CD8-positive, alpha-beta memory T cell (primary cell): ENCODE measurements at regions not wholly inside any gene's neighbourhood (a gene's known extent, or its start where the extent isn't known, plus 50 kb on each side); places are given as distances from the start of the nearest gene placed in this dataset.
A peak's percentile ranks its signal among the peaks of the same experiment; 100 is the strongest.
"Not testable (repeated sequence)": the region's sequence is repeated elsewhere in the genome, so short reads cannot be mapped to it uniquely, and the experiment has no call there.

Experiments
- CTCF ChIA-PET: fragments of 350-600 bp; sonication (Branson Sonifier 250); formaldehyde crosslinking; loops from one replicate; lab custom pipeline; 2021; ENCODE audit warnings: antibody characterized with exemption; lab: Charles Lee
- POLR2A ChIA-PET: fragments of 350-600 bp; sonication (Branson Sonifier 250); formaldehyde crosslinking; loops from one replicate; lab custom pipeline; 2021; ENCODE audit warnings: antibody characterized with exemption; lab: Charles Lee
- DNase-seq, 5 donors: peaks; one replicate each; pipeline versions ENCODE4 v3.0.0 to v3.0.0-alpha.2; 2020 to 2022; ENCODE audit warnings: mixed read lengths in 1 of 5
- H3K27ac ChIP-seq: one replicate; pipeline ENCODE4 v1.7.0; 2013; ENCODE audit warnings: low read depth, mild to moderate bottlenecking, low read length, moderate library complexity
- H3K27me3 ChIP-seq: 2 replicates; pipeline ENCODE4 v1.7.0; 2013; ENCODE audit warnings: low read length, mild to moderate bottlenecking; ENCODE audit not compliant: insufficient read depth, poor library complexity, severe bottlenecking
- H3K36me3 ChIP-seq: 2 replicates; pipeline ENCODE4 v1.7.0; 2013; ENCODE audit warnings: mild to moderate bottlenecking, low read length, moderate library complexity; ENCODE audit not compliant: insufficient read depth
- H3K4me1 ChIP-seq: 2 replicates; pipeline ENCODE4 v1.7.0; 2013; ENCODE audit warnings: mild to moderate bottlenecking, low read length, moderate library complexity; ENCODE audit not compliant: insufficient read depth
- H3K4me3 ChIP-seq: 2 replicates; pipeline ENCODE4 v1.7.0; 2013; ENCODE audit warnings: mild to moderate bottlenecking, low read length
- H3K9me3 ChIP-seq: 2 replicates; pipeline ENCODE4 v1.7.0; 2013; ENCODE audit warnings: mild to moderate bottlenecking, low read length
- H3K27ac Mint-ChIP-seq, 8 donors: one replicate each; pipeline ENCODE4 v1.8.0; 2020 to 2021; ENCODE audit warnings: mixed read lengths in 8 of 8, mild to moderate bottlenecking in 6 of 8, inconsistent platforms in 3 of 8, moderate library complexity in 3 of 8
- H3K27me3 Mint-ChIP-seq, 2 donors: one replicate each; pipeline ENCODE4 v1.8.0; 2020 to 2021; ENCODE audit warnings: mixed read lengths in 2 of 2, mild to moderate bottlenecking in 1 of 2, moderate library complexity in 1 of 2
- H3K36me3 Mint-ChIP-seq, 3 donors: one replicate each; pipeline ENCODE4 v1.8.0; 2020 to 2021; ENCODE audit warnings: mixed read lengths in 3 of 3, inconsistent platforms in 1 of 3, mild to moderate bottlenecking in 1 of 3
- H3K4me1 Mint-ChIP-seq, 3 donors: one replicate each; pipeline ENCODE4 v1.8.0; 2020 to 2021; ENCODE audit warnings: mixed read lengths in 3 of 3, inconsistent platforms in 1 of 3, mild to moderate bottlenecking in 1 of 3
- H3K4me3 Mint-ChIP-seq, 7 donors: one replicate each; pipeline ENCODE4 v1.8.0; 2020 to 2021; ENCODE audit warnings: mixed read lengths in 7 of 7, mild to moderate bottlenecking in 6 of 7, moderate library complexity in 4 of 7, inconsistent platforms in 2 of 7
- H3K9me3 Mint-ChIP-seq, 5 donors: one replicate each; pipeline ENCODE4 v1.8.0; 2020 to 2022; ENCODE audit warnings: mixed read lengths in 5 of 5, mild to moderate bottlenecking in 3 of 5, moderate library complexity in 2 of 5, inconsistent platforms in 1 of 5

DNA sequence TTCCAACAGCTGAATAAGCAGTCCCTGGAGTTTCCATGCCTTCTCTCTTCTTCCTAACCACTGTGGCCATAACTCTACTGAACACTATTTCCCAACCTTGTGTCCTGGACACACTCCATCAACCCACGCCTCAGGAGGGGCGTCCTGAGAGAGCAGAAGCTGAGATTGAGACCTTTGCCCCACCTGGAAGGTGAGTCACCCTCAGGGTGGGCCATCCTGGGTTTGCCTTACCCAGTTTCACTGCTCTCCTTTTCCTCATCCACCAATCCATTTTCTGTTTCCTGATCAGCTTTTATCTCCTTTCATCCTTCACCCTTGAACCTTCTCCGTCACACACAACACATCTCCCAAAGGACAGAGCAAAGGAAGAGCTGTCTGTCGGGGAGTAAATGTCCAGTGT lies 91.4 kb downstream of the TMEM130 start:
- POLR2A ChIA-PET, result no interaction called here
- CTCF ChIA-PET, result no interaction called here
- H3K4me1 Mint-ChIP-seq, result no peaks in the 10 kb centered on the region
- H3K9me3 Mint-ChIP-seq, result peaks cover 0 to 4% (median 0%) of the 10 kb centered on the region in 5 donors
- no peak for DNase-seq
- no peaks in the 10 kb centered on the region for H3K36me3 ChIP-seq
- H3K27ac ChIP-seq, result no peak overlapping the region
- H3K27me3 ChIP-seq, result no peaks in the 10 kb centered on the region
- no peaks in the 10 kb centered on the region for H3K4me1 ChIP-seq
- no peak overlapping the region for H3K27ac Mint-ChIP-seq
- peaks cover 0 to 3% (median 0%) of the 10 kb centered on the region in 3 donors for H3K36me3 Mint-ChIP-seq
- peaks cover 4 to 8% of the 10 kb centered on the region in 2 donors for H3K27me3 Mint-ChIP-seq
- H3K9me3 ChIP-seq, result no peaks in the 10 kb centered on the region
- no peak overlapping the region for H3K4me3 ChIP-seq
- no peak overlapping the region for H3K4me3 Mint-ChIP-seq

DNA sequence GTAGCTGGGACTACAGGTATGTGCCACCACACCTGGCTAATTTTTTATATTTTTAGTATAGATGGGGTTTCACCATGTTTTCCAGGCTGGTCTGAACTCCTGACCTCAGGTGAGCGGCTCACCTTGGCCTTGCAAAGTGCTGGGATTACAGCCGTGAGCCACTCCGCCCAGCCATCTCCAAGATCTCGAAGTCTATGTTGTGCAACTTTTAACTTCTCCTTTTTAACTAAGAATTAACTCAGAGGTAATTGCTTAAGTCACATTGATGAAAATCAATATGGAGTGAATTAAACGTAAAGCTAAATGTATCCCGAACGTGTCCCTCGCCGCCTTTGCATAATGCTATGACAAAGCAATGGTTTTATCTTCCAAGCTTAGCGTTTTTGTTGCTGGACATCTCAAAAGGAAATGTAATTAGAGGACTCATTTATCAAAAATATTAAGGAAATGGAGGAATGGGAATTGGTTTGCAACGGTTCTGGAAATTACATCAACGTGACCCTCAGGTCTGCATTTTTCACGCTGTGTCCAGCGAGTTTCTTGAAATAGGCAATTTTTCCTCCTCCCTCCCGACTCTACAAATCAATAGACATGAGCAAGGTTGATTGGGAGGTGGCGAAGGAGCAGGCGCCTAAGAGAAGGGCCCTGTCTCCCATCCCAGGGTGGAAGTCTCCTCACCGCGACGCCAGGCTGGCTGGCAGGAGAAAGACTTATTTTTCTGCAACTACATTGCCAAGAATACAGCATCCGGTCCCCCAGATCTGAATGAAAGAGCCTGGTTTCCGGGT lies 89.8 kb downstream of the TMEM130 start:
- no peak for DNase-seq
- CTCF ChIA-PET, result no interaction called here
- Mint-ChIP-seq H3K4me3 (no peak overlapping the region), H3K9me3 (peaks cover 0 to 4% (median 0%) of the 10 kb centered on the region in 5 donors), H3K27ac (no peak overlapping the region), H3K36me3 (peaks cover 0 to 3% (median 0%) of the 10 kb centered on the region in 3 donors), H3K27me3 (peaks cover 9 to 10% of the 10 kb centered on the region in 2 donors), H3K4me1 (no peaks in the 10 kb centered on the region)
- Histone ChIP-seq H3K4me3 (no peak overlapping the region), H3K36me3 (no peaks in the 10 kb centered on the region), H3K27ac (no peak overlapping the region), H3K9me3 (no peaks in the 10 kb centered on the region), H3K27me3 (no peaks in the 10 kb centered on the region), H3K4me1 (no peaks in the 10 kb centered on the region)
- POLR2A ChIA-PET, result no interaction called here

DNA sequence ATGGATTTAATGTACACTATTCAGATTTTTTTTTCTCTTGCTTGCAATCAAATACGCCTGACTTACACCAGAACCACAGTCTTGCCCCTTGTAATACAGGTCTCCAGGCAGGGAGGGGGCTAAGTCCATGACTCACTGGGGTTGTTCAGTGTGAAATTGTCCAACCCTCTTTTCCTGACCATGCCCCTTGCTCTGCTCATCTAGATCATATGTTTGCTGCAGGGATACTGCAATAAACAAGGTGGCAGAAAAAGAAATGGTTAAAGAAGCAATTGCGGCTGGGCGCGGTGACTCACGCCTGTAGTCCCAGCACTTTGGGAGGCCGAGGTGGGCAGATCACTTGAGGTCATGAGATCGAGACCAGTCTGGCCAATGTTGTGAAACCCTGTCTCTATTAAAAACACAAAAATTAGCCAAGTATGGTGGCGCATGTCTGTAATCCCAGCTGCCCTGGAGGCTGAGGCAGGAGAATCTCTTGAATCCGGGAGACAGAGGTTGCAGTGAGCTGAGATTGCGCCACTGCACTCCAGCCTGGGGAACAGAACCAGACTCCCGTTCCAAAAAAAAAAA lies 85.5 kb downstream of the TMEM130 start:
- H3K4me3 ChIP-seq, result no peak overlapping the region
- Mint-ChIP-seq H3K36me3 (peaks cover 0 to 2% (median 0%) of the 10 kb centered on the region in 3 donors), H3K27me3 (peaks cover 11 to 12% of the 10 kb centered on the region in 2 donors), H3K27ac (no peak overlapping the region), H3K9me3 (no peaks in the 10 kb centered on the region), H3K4me3 (no peak overlapping the region), H3K4me1 (no peaks in the 10 kb centered on the region)
- no peaks in the 10 kb centered on the region for H3K9me3 ChIP-seq
- DNase-seq, result no peak
- no peaks in the 10 kb centered on the region for H3K27me3 ChIP-seq
- POLR2A ChIA-PET, result no interaction called here
- H3K36me3 ChIP-seq, result no peaks in the 10 kb centered on the region
- H3K27ac ChIP-seq, result no peak overlapping the region
- no peaks in the 10 kb centered on the region for H3K4me1 ChIP-seq
- CTCF ChIA-PET, result no interaction called here

DNA sequence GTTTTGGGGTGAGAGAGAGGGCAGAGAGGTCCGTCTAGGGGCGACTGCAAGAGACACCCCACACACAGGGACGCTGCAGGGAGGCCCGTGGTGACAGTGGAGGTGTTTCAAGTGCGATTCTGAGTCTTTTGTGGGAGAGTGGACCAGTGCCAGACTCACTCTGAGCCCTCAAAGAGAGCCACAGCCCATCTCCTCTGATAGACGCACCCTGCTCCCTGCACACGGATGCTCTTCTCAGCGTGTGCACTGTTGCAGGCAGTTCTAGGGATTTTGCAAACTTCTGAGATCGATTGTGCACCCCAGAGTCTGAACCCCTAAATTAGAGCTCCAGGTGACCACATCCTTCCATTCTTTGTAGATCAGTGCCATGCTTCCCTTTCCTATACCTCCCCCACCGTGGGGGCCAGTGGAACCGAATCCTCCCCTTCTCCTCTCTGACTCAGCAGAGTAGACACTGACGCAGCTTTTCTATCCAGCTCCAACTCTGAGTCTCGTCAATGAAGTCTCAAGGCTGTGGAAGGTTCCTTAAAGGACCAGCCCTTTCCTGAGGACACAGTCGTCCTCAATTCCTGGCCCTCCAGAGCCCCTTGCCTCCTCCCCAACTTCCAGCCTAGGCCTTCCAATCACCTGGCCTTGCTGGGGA lies 83.8 kb downstream of the TMEM130 start:
- Mint-ChIP-seq H3K27me3 (peaks cover 10 to 11% of the 10 kb centered on the region in 2 donors), H3K9me3 (no peaks in the 10 kb centered on the region), H3K36me3 (peaks cover 0 to 2% (median 0%) of the 10 kb centered on the region in 3 donors), H3K4me3 (no peak overlapping the region), H3K4me1 (no peaks in the 10 kb centered on the region), H3K27ac (peak overlapping the region in 1 of 8 donors; percentile 82)
- POLR2A ChIA-PET, result no interaction called here
- H3K27me3 ChIP-seq, result no peaks in the 10 kb centered on the region
- CTCF ChIA-PET, result no interaction called here
- no peak overlapping the region for H3K27ac ChIP-seq
- H3K4me1 ChIP-seq, result no peaks in the 10 kb centered on the region
- DNase-seq, result no peak
- H3K9me3 ChIP-seq, result no peaks in the 10 kb centered on the region
- no peak overlapping the region for H3K4me3 ChIP-seq
- H3K36me3 ChIP-seq, result no peaks in the 10 kb centered on the region

GRCh38 chr7:98788966-98789365 lies 80.8 kb downstream of the TMEM130 start:
- H3K4me3 Mint-ChIP-seq, result no peak overlapping the region
- Histone ChIP-seq H3K36me3 (no peaks in the 10 kb centered on the region), H3K9me3 (no peaks in the 10 kb centered on the region), H3K4me3 (no peak overlapping the region), H3K27ac (no peak overlapping the region), H3K4me1 (no peaks in the 10 kb centered on the region), H3K27me3 (no peaks in the 10 kb centered on the region)
- peaks cover 10 to 11% of the 10 kb centered on the region in 2 donors for H3K27me3 Mint-ChIP-seq
- peaks cover 0 to 2% (median 0%) of the 10 kb centered on the region in 3 donors for H3K36me3 Mint-ChIP-seq
- POLR2A ChIA-PET, result no interaction called here
- DNase-seq, result no peak
- H3K9me3 Mint-ChIP-seq, result no peaks in the 10 kb centered on the region
- no peak overlapping the region for H3K27ac Mint-ChIP-seq
- H3K4me1 Mint-ChIP-seq, result no peaks in the 10 kb centered on the region
- CTCF ChIA-PET, result interaction anchor here (0.7 kb wide), 1 partner anchor 207 kb away, joined by 5 read pairs; no protein-coding TSS in a partner anchor

DNA sequence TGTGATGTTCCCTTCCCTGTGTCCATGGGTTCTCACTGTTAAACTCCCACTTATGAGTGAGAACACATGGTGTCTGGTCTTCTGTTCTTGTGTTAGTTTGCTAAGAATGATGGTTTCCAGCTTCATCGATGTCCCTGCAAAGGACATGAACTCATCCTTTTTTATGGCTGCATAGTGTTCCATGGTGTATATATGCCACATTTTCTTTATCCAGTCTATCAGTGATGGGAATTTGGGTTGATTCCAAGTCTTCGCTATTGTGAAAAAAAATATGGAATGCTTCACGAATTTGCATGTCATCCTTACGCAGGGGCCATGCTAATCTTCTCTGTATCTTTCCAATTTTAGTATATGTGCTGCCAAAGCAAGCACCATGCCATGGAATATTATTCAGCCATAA lies 75.4 kb downstream of the TMEM130 start:
- H3K27me3 ChIP-seq, H3K36me3 Mint-ChIP-seq, H3K27ac Mint-ChIP-seq, H3K4me3 Mint-ChIP-seq, H3K9me3 ChIP-seq, H3K4me3 ChIP-seq, DNase-seq, H3K27ac ChIP-seq, H3K36me3 ChIP-seq, POLR2A ChIA-PET, H3K4me1 Mint-ChIP-seq, H3K4me1 ChIP-seq, H3K9me3 Mint-ChIP-seq, CTCF ChIA-PET: not testable (repeated sequence)
- H3K27me3 Mint-ChIP-seq, result peaks cover 1 to 11% of the 10 kb centered on the region in 2 donors

DNA sequence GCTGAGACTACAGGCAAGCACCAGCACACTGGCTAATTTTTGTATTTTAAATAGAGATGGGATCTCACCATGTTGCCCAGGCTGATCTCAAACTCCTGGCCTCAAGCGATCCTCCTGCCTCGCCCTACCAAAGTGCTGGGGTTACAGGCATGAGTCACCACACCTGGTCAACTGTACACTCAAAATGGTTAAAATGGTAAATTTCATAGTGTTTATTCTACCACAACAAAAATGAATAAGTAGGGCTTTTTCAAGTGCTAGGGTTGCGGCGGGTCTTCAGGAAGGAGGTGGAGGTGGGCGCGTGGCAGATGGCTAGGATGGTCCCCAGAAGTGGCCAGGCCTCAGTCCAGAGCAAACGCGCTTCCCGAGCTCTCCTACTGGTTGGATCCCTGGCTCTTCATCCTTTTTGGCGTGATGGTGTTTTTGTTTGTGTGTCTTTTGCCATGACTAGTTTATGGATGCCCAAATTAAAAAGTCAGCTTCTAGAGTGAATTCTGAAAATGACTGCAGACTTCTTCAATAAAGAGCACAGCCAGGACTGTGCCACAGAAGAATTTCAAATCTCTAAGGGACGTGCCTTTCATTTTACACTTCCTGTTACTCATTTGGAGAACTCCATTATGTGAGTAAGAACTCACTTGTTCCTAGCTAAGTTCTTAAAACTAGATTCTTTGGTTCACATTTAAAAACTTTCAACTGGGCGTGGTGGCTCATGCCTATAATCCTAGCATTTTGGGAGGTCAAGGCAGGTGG lies 73.9 kb downstream of the TMEM130 start:
- H3K36me3 Mint-ChIP-seq, result no peaks in the 10 kb centered on the region
- H3K27me3 Mint-ChIP-seq, result peaks cover 2 to 15% of the 10 kb centered on the region in 2 donors
- ChIA-PET CTCF (no interaction called here), POLR2A (no interaction called here)
- no peak overlapping the region for H3K4me3 Mint-ChIP-seq
- no peak overlapping the region for H3K27ac Mint-ChIP-seq
- no peaks in the 10 kb centered on the region for H3K4me1 Mint-ChIP-seq
- no peaks in the 10 kb centered on the region for H3K27me3 ChIP-seq
- peaks cover 6 to 14% (median 7%) of the 10 kb centered on the region in 5 donors for H3K9me3 Mint-ChIP-seq
- no peaks in the 10 kb centered on the region for H3K4me1 ChIP-seq
- DNase-seq, result no peak
- H3K27ac ChIP-seq, result no peak overlapping the region
- H3K36me3 ChIP-seq, result no peaks in the 10 kb centered on the region
- no peak overlapping the region for H3K4me3 ChIP-seq
- no peaks in the 10 kb centered on the region for H3K9me3 ChIP-seq
